Fibroblast of villous mesenchyme (primary cell): ENCODE measurements at regions not wholly inside any gene's neighbourhood (a gene's known extent, or its start where the extent isn't known, plus 50 kb on each side); places are given as distances from the start of the nearest gene placed in this dataset.

Experiments used
- DNase-seq: peaks from one replicate; pipeline ENCODE4 v3.0.0-alpha.2; 2010; ENCODE audit warnings: low read depth
- H3K4me3 ChIP-seq: 2 replicates; pipeline ENCODE4 v1.5.1; 2011; ENCODE audit warnings: low read depth, mild to moderate bottlenecking, low read length
- CTCF ChIP-seq: IDR thresholded peaks from 2 replicates; pipeline ENCODE4 v1.5.1; 2012; ENCODE audit warnings: low read depth, mild to moderate bottlenecking, low read length; ENCODE audit not compliant: insufficient read depth

GRCh38 chr12:94038605-94039004 lies 109.8 kb upstream of the PLXNC1 start:
- TF ChIP-seq CTCF: no peak
- no peak overlapping the region for H3K4me3 ChIP-seq
- no peak for DNase-seq

GRCh38 chr12:94039199-94039840 lies 109.1 kb upstream of the PLXNC1 start:
- no peak for DNase-seq
- H3K4me3 ChIP-seq: no peak overlapping the region
- no peak for TF ChIP-seq CTCF

- H3K4me3 ChIP-seq: no peak overlapping the region
- TF ChIP-seq CTCF: no peak
- DNase-seq: peak; percentile 75
Measured at GRCh38 chr12:94039914-94040313, 108.5 kb upstream of the PLXNC1 start.

GRCh38 chr12:94041850-94042249 lies 106.5 kb upstream of the PLXNC1 start:
- TF ChIP-seq CTCF: no peak
- DNase-seq: peak; percentile 25
- H3K4me3 ChIP-seq: no peak overlapping the region

GRCh38 chr12:94042321-94042720 lies 106.1 kb upstream of the PLXNC1 start:
- H3K4me3 ChIP-seq: no peak overlapping the region
- no peak for DNase-seq
- no peak for TF ChIP-seq CTCF

- no peak for TF ChIP-seq CTCF
Measured at GRCh38 chr12:94046626-94047410, 101.6 kb upstream of the PLXNC1 start.

More at GRCh38 chr12:94046626-94047410, 101.6 kb upstream of the PLXNC1 start:
- no peak overlapping the region for H3K4me3 ChIP-seq
- DNase-seq: peak; percentile 2
